GM18867 (cell line): ENCODE measurements at regions not wholly inside any gene's neighbourhood (a gene's known extent, or its start where the extent isn't known, plus 50 kb on each side); places are given as distances from the start of the nearest gene placed in this dataset.
"Not testable (repeated sequence)": the region's sequence is repeated elsewhere in the genome, so short reads cannot be mapped to it uniquely, and the experiment has no call there.

Experiments
- ATAC-seq: cut with Tn5 transposase; IDR thresholded peaks from one replicate; pipeline ENCODE4 v1.9.1; 2021; ENCODE audit warnings: mild to moderate bottlenecking, moderate library complexity; ENCODE audit not compliant: unreplicated experiment

DNA sequence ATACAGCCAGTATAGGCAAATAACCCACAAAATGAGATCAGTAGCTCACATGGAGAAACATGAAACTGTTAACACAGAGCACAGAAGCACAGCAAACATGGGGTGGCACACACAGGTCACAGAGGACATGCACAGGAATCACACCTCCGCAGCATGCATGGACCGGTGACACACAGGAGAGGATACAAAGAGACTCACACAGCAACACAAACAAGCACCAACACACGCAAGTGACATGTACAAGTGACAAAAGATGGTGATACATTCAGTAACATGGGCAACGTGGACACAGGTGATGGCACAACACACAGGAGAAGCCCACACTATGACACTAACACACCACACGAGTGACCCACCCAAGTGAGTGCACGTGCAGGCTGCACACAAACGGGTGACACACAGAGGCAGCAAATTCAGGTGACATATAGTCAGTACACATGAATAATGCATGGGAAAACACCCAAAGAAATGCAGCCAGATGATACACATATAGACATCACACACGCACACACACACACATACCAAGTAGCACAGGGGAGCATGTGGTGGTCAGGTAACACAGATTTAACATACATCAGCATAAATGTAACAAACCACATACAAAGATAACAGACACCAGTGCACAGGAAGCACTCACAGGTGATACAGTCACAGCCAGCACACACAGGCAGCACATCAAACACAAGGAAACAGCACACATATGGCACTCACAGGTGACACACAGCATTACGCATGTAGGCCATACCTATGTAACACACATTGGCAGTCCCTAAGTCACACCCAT is 216.0 kb upstream of the SFSWAP start:
- ATAC-seq, result no peak

GRCh38 chr12:131497966-131498365 is 212.9 kb upstream of the SFSWAP start:
- no peak for ATAC-seq

- peak; percentile 80 for ATAC-seq
Measured at GRCh38 chr12:131499160-131499863, 211.6 kb upstream of the SFSWAP start.

DNA sequence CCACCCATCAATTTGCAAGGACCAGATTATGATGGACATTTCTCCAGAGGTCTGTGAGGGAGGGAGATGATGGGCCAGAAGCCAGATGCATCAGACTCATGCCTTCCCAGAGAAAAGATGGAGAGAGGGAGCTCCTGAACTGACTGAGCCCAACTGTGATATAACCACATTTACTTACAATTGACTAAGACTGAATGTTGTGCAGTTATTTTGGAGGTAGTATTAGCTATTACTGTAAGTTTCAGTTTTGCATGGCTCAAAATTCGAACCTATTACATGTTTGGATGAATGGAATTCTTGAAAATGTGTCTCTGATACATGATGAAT is 211.1 kb upstream of the SFSWAP start:
- no peak for ATAC-seq

GRCh38 chr12:131500564-131500963 is 210.3 kb upstream of the SFSWAP start:
- no peak for ATAC-seq

GRCh38 chr12:131505561-131505960 is 205.3 kb upstream of the SFSWAP start:
- ATAC-seq, result no peak

DNA sequence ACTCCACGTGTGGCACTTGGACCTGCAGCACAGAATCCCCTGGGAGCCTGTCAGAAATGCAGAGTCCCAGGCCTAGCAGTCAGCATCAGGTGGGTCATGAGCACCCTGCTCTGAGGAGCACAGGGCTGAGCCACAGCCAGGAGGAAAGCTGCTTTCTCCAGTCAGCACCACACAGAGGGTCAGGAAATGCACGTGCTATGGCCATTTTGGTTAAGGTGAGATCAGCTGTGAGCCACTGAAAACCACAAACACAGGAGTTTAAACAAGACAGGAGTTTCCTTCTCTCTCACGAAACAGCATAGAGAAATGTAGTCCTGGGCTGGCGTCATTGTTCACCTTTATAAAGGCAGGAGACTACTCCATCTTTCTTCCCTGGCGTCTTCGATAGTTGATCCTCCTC is 204.5 kb upstream of the SFSWAP start:
- ATAC-seq, result no peak

DNA sequence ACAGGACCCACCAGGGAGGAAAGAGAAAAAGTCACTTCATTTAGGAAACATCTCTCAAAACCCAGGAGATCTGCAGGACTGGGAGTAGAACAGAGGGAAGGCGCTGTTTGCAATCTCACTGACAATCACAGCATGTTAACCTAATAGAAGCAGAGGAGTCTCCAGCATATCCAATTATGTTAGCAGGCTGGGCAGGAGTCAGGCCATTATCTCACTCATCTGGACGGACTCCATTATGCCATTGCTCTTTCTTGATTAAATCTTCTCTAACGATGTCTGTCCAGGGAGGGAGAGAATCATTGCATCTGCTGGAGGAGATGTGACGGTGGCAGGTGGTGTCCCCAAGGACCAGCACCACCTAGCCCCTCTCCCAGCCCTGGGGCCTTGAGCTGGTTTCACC is 203.8 kb upstream of the SFSWAP start:
- no peak for ATAC-seq

DNA sequence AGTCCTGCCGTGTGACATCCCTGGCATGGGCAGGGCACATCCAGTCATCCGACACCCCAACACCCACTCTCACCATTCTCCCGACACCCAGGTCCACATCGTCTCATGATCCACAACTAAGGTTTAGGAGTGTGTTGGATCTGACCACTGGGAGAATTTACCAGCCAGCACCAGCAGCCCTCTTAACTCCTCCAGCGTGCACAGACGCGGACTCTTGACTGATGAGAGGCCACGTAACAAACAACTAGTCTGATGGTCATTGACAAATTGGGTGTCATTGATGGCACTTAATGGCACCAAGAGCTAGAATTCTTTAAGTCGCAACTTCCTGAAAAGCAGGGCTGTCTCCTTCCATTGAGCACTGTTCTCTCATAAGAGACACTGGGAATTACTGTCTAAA is 203.0 kb upstream of the SFSWAP start:
- ATAC-seq, result no peak

DNA sequence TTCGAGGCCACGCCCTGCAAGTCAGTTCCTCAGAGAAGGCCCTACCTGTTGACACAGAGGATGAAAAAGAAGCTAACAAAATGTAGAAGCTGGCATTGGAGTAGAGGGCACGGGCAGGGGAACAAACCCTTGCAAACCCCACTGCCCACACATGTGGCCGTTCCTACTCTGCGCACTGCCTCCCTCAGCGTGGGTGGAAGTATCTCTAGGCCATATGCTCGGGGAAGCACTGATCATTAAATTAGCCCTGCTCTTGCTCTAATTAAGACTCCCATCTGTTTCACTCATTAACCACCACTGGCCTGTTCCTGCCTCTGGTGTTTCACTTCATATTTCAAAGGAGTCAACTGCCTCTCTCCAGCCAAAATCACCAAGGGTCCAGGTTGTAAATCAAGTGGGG is 201.2 kb upstream of the SFSWAP start:
- ATAC-seq, result no peak

- no peak for ATAC-seq
Measured at GRCh38 chr12:131510431-131510830, 200.5 kb upstream of the SFSWAP start.

- ATAC-seq, result peak; percentile 97
Measured at GRCh38 chr12:131511391-131511802, 199.5 kb upstream of the SFSWAP start.

- ATAC-seq, result peak; percentile 21
Measured at GRCh38 chr12:131511803-131512561, 198.9 kb upstream of the SFSWAP start.

- ATAC-seq, result no peak
Measured at GRCh38 chr12:131513606-131514005, 197.3 kb upstream of the SFSWAP start.

- ATAC-seq, result not testable (repeated sequence)
Measured at GRCh38 chr12:131520553-131520952, 190.3 kb upstream of the SFSWAP start.

DNA sequence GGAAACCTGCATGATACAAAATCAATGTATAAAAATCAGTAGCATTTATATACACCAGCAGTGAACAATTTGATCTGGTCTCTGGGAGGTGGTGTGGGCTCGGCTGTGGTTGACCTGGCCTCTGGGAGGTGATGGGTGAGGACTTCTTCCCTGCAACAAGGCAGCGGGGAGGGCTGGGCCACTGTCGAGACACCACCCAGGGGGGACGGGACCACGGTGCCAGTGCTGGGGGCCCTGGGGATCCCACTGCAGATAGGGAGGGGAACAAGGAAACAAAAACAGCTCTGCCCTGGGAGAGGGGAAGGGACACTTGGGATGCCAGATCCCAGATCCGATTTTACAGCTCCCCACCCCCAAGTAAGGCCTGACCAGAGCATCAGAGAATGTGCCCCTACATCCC is 189.6 kb upstream of the SFSWAP start:
- ATAC-seq, result no peak

GRCh38 chr12:131525795-131526508 is 184.9 kb upstream of the SFSWAP start:
- no peak for ATAC-seq

GRCh38 chr12:131527092-131527491 is 183.8 kb upstream of the SFSWAP start:
- ATAC-seq, result no peak

GRCh38 chr12:131527736-131528135 is 183.2 kb upstream of the SFSWAP start:
- no peak for ATAC-seq

DNA sequence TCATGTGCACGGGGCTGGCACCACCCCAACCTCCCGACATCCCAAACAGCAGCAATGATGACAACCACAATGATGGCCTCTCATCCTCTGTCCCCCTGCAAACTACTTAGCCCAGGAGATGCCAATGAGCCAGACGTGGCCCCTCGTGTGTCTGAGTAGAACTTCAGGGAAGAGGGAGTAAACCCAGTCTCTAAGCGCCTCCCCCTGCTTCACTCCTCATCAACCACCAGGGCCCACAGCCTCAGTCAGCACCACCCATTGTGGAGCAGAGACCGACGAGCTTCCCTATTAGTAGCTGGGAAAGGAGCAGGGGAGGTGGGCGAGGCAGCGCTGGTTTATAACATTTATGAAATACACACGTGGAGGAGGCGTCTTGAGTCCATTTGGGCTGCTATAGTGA is 182.7 kb upstream of the SFSWAP start:
- ATAC-seq, result no peak

- ATAC-seq, result no peak
Measured at GRCh38 chr12:131528667-131529066, 182.2 kb upstream of the SFSWAP start.
